ENCODE measurements at regions not wholly inside any gene's neighbourhood (a gene's known extent, or its start where the extent isn't known, plus 50 kb on each side); places are given as distances from the start of the nearest gene placed in this dataset.
A peak's percentile ranks its signal among the peaks of the same experiment; 100 is the strongest.

GRCh38 chr1:56180520-56181190, 398.7 kb downstream of the PLPP3 start:
- DNase-seq = no peak

DNA sequence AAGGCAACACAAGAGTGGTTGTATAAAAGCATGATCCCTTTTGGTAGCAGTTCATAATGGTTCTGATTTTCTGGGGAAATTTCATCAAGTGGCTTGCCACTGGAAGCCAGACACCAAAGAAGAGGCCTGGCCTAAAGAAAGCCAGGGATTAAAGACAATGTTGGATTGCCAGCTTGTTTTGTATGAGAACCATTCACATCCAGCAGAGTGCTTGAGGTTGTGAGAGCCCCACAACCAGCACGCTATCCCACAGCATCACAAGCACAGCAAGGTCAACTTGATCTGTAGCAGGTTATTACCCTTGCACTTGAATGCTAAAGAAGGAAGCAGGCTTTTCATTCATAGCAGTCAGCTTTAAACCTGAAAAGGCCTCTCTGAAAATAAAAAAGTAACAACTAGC, 399.8 kb downstream of the PLPP3 start:
- DNase-seq = no peak

DNA sequence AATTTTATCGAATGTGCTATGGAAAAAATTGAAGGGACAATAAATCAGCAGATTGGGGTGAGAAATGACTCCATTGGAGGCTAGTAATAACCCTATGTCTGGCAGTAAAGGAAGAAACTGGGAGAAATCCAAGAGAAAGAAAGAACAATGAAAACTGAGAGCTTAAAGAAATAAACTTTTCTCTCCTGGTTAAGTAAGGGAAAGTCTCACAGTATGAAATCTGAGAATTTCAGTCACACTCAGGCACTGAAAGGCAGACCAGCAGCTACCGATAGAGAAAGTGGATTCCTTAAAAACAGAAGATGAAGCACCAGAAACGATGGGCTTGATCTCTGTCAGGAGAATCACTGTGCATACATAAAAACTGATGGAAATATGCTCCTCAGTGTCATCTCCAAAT, 404.2 kb downstream of the PLPP3 start:
- no peak for DNase-seq

- DNase-seq = no peak
Observed at GRCh38 chr1:56174176-56174885, 405.0 kb downstream of the PLPP3 start.

DNA sequence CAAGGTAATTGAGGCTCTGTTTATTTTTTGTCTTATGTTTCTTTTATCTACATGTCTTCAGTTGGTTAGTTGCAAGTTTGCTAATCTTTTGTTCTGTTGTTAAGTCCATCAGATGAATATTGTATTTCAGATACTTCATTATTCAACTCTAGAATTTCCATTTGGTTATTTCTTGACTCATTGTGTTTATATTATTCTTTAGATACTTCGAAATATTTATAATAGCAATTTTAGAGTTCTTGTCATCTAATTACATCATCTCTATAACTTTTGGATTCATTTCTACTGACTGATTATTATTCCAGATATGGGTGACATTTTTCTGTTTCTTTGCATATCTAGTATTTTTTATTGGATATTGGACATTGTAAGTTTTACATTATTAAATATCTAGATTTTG, 405.6 kb downstream of the PLPP3 start:
- no peak for DNase-seq

GRCh38 chr1:56171670-56172069, 407.7 kb downstream of the PLPP3 start:
- no peak for DNase-seq

GRCh38 chr1:56170784-56171320, 408.5 kb downstream of the PLPP3 start:
- DNase-seq = no peak

- DNase-seq = no peak
Observed at GRCh38 chr1:56169856-56170255, 409.5 kb downstream of the PLPP3 start.

- DNase-seq = no peak
Observed at GRCh38 chr1:56168176-56168575, 411.2 kb downstream of the PLPP3 start.

GRCh38 chr1:56167596-56167995, 411.8 kb downstream of the PLPP3 start:
- DNase-seq = no peak

- DNase-seq = no peak
Observed at GRCh38 chr1:56160773-56161315, 418.5 kb downstream of the PLPP3 start.

DNA sequence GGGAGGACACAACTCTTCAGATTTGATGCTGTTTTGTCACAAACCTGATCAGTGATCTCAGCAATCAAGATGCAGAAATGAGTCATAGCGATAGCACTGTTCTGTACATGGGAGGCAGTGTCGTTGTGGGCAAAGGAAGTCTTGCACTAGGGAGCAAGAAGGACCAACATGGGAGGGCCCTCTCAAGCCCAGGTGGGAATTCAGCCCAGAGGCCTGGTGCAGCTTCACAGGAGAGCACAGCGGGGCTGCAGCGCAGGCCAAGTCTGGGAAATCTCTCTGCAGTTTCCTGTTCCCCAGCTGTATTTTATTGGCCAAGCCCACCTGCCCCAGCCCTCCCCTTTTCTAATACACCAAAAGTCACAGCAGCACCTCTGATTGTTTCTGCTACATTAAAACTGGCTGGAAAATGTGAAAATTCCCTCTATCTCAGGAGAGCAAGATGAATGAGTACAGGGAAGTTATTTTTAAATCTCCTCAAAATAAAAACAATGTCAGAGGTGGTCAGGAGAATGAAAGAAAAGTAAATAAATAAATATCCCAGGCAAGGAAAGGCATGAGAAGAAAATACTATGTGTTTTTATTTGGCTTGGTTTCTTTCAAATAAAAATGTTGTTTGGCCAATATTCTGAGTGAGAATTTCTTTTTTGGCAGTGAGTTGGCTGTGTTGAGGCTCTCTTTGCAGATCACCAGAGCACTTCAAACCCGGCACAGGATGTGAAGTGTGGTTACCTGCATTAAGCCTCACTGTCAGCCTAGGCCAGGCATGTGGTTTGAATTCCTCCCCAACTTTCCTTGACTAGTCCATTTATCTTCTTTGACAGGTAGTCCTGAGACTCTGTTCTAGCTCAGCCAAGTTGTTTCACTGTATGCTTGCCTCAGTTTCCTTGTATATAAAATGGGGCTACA, 422.1 kb downstream of the PLPP3 start:
- peak; percentile 53 for DNase-seq

- DNase-seq = no peak
Observed at GRCh38 chr1:56153276-56153675, 426.1 kb downstream of the PLPP3 start.

- no peak for DNase-seq
Observed at GRCh38 chr1:56152635-56153034, 426.7 kb downstream of the PLPP3 start.

- no peak for DNase-seq
Observed at GRCh38 chr1:56151402-56151801, 428.0 kb downstream of the PLPP3 start.

- DNase-seq = no peak
Observed at GRCh38 chr1:56150441-56151215, 428.7 kb downstream of the PLPP3 start.

DNA sequence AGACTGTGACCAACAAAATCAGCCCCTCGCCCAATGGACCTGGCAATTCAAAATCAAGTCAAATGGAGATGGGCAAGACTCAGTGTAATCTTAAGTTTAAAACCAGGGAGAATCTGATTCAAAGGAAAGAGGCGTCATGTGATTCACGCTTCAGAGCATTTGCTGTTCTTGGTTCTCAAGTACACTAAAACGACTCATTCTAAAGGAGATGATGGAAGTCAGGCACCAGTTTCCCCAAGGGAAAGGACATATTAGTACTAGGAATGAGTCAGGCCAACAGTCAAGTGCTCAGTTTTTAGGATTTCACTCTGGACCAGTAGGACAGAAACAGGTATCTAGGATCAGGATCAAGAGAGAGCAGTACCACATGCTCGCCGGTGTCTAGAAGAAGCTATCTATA, 429.6 kb downstream of the PLPP3 start:
- no peak for DNase-seq

GRCh38 chr1:56148326-56149193, 430.8 kb downstream of the PLPP3 start:
- DNase-seq = no peak

DNA sequence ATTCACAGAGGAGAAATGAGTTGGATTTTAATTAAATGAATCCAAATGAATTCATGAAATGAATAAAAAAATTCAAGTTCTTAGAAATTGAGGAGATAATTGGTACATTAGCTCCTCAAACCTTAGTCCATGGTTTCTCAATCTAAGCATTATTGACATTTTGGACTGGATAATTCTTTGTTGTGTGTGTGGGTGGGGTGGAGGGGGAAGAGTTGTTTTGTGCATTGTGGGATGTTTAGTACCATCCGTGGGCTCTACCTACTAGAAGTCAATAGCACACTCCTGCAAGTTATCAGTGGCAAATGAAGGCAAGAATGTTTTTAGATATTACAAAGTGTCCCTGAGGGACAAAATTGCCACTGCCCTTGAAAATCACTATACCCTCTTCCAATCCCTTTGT, 431.9 kb downstream of the PLPP3 start:
- no peak for DNase-seq

- no peak for DNase-seq
Observed at GRCh38 chr1:56147034-56147433, 432.3 kb downstream of the PLPP3 start.

GRCh38 chr1:56146449-56146848, 432.9 kb downstream of the PLPP3 start:
- no peak for DNase-seq
